Left lung (tissue), 4 donors: ENCODE measurements at regions not wholly inside any gene's neighbourhood (a gene's known extent, or its start where the extent isn't known, plus 50 kb on each side); places are given as distances from the start of the nearest gene placed in this dataset.

Source experiments
- ATAC-seq: fragments of 200-7000 bp; cut with Tn5 transposase; one replicate; pipeline ENCODE4 v1.9.1; 2020; ENCODE audit warnings: moderate library complexity
- DNase-seq, 4 donors: peaks; one replicate each; pipeline ENCODE4 v3.0.0-alpha.2; 2013 to 2020
- H3K27ac ChIP-seq, 2 donors: fragments of 200-600 bp; sonication (generic) in 1 of 2; one replicate each; pipeline versions ENCODE4 v1.5.0 to v1.8.0; 2020 to 2021
- H3K27me3 ChIP-seq, 2 donors: fragments of 200-600 bp; sonication (generic) in 1 of 2; one replicate each; pipeline versions ENCODE4 v1.5.0 to v1.8.0; 2020 to 2021
- H3K36me3 ChIP-seq, 2 donors: fragments of 200-600 bp; sonication (generic) in 1 of 2; one replicate each; pipeline versions ENCODE4 v1.5.0 to v1.8.0; 2020 to 2021
- H3K4me1 ChIP-seq, 2 donors: fragments of 200-600 bp; one replicate each; pipeline ENCODE4 v1.8.0; 2021
- H3K4me3 ChIP-seq, 2 donors: fragments of 200-600 bp; sonication (generic) in 1 of 2; one replicate each; pipeline versions ENCODE4 v1.5.0 to v1.8.0; 2020 to 2021; ENCODE audit warnings: mild to moderate bottlenecking in 1 of 2
- H3K9me3 ChIP-seq, 2 donors: fragments of 200-600 bp; sonication (generic) in 1 of 2; one replicate each; pipeline versions ENCODE4 v1.5.0 to v1.8.0; 2020 to 2021
- intact Hi-C, 2 donors: fragments of 100-400 bp; cut with DNase I; formaldehyde crosslinking; loops; one replicate each; pipeline versions ENCODE4 v1.11.2 to v1.14.2; 2022
- TF ChIP-seq, protein P1 (sequence below), 2 donors: fragments of 200-600 bp; sonication (generic) in 1 of 2; IDR thresholded peaks; one replicate each; pipeline versions ENCODE4 v1.5.0 to v1.8.0; 2021; ENCODE audit warnings: antibody characterized with exemption in 2 of 2
- donor health status: DM: no; HTN: yes; CAD: no.
- donor health status: DM: no; HTN: no; CAD: no.

DNA sequence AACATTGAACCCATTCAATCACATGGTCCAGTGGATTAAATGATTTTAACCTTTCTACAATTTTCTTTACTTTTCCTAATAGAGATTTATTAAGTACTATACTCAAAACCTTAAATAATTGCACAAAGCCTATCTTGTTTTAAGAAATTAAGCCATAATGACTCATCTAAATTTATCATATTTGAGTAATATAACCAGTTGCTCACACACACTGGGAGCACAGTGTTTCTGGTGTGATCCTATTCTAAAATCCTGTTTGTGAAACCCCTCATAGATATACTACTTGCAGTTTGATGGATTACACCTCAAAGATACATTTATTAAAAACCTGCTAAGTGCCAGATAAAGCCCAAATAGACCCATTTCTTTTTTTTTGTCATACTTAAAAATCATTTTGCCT, 668.3 kb upstream of the CDH18 start:
- Histone ChIP-seq H3K4me1 (no peaks in the 10 kb centered on the region), H3K27me3 (no peaks in the 10 kb centered on the region), H3K9me3 (no peaks in the 10 kb centered on the region), H3K36me3 (no peaks in the 10 kb centered on the region), H3K27ac (no peak overlapping the region), H3K4me3 (no peak overlapping the region)
- DNase-seq: no peak
- intact Hi-C loops: no loop called here
- no peak for ATAC-seq
- TF ChIP-seq, protein P1, sequence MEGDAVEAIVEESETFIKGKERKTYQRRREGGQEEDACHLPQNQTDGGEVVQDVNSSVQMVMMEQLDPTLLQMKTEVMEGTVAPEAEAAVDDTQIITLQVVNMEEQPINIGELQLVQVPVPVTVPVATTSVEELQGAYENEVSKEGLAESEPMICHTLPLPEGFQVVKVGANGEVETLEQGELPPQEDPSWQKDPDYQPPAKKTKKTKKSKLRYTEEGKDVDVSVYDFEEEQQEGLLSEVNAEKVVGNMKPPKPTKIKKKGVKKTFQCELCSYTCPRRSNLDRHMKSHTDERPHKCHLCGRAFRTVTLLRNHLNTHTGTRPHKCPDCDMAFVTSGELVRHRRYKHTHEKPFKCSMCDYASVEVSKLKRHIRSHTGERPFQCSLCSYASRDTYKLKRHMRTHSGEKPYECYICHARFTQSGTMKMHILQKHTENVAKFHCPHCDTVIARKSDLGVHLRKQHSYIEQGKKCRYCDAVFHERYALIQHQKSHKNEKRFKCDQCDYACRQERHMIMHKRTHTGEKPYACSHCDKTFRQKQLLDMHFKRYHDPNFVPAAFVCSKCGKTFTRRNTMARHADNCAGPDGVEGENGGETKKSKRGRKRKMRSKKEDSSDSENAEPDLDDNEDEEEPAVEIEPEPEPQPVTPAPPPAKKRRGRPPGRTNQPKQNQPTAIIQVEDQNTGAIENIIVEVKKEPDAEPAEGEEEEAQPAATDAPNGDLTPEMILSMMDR (IDR thresholded peaks at IDR 0.05): no peak

DNA sequence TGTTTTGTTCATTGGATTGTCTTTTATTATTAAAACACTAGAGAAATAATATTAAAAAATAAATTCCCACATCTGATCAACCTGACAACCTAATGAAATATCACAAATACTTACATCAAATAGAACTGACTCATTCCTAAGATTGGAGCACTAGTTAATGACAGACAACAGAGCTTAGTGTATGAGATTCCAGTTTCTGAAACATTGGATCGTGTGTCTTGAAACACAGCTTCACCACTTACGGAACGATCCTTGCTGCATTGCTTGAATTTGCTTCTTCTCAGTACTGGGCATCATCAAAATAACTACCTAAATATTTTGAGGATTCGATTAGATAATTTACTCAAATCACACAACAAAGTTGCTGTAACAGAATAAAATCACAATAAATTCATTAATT, 667.2 kb upstream of the CDH18 start:
- intact Hi-C loops: no loop called here
- TF ChIP-seq, protein P1 (IDR thresholded peaks at IDR 0.05): no peak
- Histone ChIP-seq H3K27me3 (no peaks in the 10 kb centered on the region), H3K9me3 (no peaks in the 10 kb centered on the region), H3K27ac (no peak overlapping the region), H3K36me3 (no peaks in the 10 kb centered on the region), H3K4me3 (no peak overlapping the region), H3K4me1 (no peaks in the 10 kb centered on the region)
- DNase-seq (no peak), ATAC-seq (no peak)

DNA sequence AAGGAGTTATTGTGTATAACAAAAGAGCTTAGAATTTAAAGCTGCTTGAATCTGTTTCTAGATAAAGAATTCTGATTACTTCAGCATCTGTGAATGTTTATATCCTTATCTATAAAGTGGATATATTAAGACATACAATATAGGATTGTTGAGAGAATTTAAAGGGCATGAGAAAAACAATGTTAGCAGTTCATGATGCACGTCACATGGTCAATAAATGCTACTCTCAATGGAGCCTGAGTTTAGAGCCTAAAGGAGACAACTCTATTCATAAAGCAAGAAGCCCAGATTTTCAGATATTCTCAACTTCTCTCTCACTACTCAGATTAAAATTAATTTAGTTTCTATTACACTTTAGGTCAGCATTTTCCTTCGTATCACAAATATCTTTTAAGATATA, 666.7 kb upstream of the CDH18 start:
- no peaks in the 10 kb centered on the region for H3K4me1 ChIP-seq
- H3K27ac ChIP-seq: no peak overlapping the region
- ATAC-seq (no peak), DNase-seq (no peak)
- H3K9me3 ChIP-seq: no peaks in the 10 kb centered on the region
- H3K27me3 ChIP-seq: no peaks in the 10 kb centered on the region
- H3K36me3 ChIP-seq: no peaks in the 10 kb centered on the region
- H3K4me3 ChIP-seq: no peak overlapping the region
- TF ChIP-seq, protein P1 (IDR thresholded peaks at IDR 0.05): no peak
- intact Hi-C loops: no loop called here

DNA sequence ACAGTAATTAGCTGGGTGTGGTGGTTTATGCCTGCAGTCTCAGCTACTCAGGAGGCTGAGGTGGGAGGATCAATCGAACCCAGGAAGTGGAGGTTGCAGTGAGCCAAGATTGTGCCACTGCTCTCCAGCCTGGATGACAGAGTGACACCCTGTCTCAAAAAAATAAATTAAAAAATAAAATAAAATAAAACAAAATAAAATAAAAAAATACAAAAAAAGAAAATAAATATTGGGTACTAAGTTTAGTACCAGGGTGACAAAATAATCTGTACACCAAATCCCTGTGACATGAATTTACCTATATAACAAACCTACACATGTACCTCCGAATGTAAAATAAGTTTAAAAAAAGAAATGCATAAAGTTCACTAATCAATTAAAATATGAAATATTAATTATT, 666.0 kb upstream of the CDH18 start:
- Histone ChIP-seq H3K4me1 (no peaks in the 10 kb centered on the region), H3K27me3 (no peaks in the 10 kb centered on the region), H3K9me3 (no peaks in the 10 kb centered on the region), H3K27ac (no peak overlapping the region), H3K4me3 (no peak overlapping the region), H3K36me3 (no peaks in the 10 kb centered on the region)
- intact Hi-C loops: no loop called here
- TF ChIP-seq, protein P1 (IDR thresholded peaks at IDR 0.05): no peak
- ATAC-seq (no peak), DNase-seq (no peak)

DNA sequence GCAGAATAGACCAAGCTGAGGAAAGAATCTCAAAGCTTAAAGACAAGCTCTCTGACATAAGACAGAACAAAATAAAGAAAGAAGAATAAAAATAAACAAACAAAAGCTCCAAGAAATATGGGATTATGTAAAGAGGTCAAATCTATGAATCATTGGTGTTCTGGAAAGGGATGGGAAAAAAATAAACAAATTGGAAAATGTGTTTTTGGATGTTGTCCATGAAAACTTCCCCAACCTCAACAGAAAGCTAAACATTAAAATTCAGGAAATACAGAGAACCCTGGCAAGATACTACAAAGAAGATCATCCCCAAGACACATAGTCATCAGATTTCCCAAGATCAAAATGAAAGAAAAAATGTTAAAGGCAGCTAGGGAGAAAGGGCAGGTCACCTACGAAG, 662.0 kb upstream of the CDH18 start:
- no peak overlapping the region for H3K27ac ChIP-seq
- TF ChIP-seq, protein P1 (IDR thresholded peaks at IDR 0.05): no peak
- intact Hi-C loops: no loop called here
- H3K4me3 ChIP-seq: no peak overlapping the region
- ATAC-seq (no peak), DNase-seq (no peak)
- no peaks in the 10 kb centered on the region for H3K4me1 ChIP-seq
- H3K9me3 ChIP-seq: peaks cover 0 to 9% of the 10 kb centered on the region in 2 donors
- no peaks in the 10 kb centered on the region for H3K27me3 ChIP-seq
- no peaks in the 10 kb centered on the region for H3K36me3 ChIP-seq
